ENCODE measurements at regions not wholly inside any gene's neighbourhood (a gene's known extent, or its start where the extent isn't known, plus 50 kb on each side); places are given as distances from the start of the nearest gene placed in this dataset.

DNA sequence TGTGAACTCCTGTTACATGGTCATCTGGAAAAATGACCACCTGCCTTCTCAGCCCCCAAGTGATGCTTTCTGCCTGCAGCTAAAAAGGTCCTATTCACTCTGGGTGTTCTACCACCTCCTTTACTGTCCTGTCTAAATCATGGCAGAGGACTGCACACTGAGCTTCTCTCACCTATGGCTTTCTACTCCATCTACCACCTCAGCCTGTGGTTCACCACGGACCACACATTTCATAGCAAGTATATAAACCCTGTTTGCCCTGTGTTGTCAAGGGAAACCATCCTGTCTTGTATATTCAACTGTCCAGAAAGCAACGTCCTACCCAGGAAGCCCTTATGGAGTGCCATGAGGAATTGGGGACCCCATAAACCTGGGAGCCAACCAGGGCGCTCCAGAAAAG is 167.4 kb upstream of the ITGA1 start:
- H3K27me3 Mint-ChIP-seq (ENCODE audit: low read depth, unreplicated experiment) = no peaks in the 10 kb centered on the region
- no peak overlapping the region for H2AFZ ChIP-seq (ENCODE audit: low read depth, low read length)
- no peaks in the 10 kb centered on the region for H3K4me1 ChIP-seq (ENCODE audit: insufficient read depth, low read length)
- no peaks in the 10 kb centered on the region for H4K20me1 ChIP-seq (ENCODE audit: insufficient read depth, low read length)
- H3K27me3 ChIP-seq (ENCODE audit: insufficient read depth, low read length) = no peaks in the 10 kb centered on the region
- H3K9ac ChIP-seq (ENCODE audit: low read length) = no peak overlapping the region
- H3K27ac ChIP-seq (ENCODE audit: low read depth, low read length) = no peak overlapping the region
- no peaks in the 10 kb centered on the region for H3K4me1 Mint-ChIP-seq (ENCODE audit: low read depth, unreplicated experiment)
- H3K4me3 ChIP-seq (ENCODE audit: insufficient read depth, low read depth, low read length) = no peak overlapping the region
- H3K36me3 ChIP-seq (ENCODE audit: insufficient read depth, low read length) = no peaks in the 10 kb centered on the region
- no peak for TF ChIP-seq EZH2 (IDR thresholded peaks at IDR 0.05; ENCODE audit: insufficient read depth, low read length)
- TF ChIP-seq, protein P1, sequence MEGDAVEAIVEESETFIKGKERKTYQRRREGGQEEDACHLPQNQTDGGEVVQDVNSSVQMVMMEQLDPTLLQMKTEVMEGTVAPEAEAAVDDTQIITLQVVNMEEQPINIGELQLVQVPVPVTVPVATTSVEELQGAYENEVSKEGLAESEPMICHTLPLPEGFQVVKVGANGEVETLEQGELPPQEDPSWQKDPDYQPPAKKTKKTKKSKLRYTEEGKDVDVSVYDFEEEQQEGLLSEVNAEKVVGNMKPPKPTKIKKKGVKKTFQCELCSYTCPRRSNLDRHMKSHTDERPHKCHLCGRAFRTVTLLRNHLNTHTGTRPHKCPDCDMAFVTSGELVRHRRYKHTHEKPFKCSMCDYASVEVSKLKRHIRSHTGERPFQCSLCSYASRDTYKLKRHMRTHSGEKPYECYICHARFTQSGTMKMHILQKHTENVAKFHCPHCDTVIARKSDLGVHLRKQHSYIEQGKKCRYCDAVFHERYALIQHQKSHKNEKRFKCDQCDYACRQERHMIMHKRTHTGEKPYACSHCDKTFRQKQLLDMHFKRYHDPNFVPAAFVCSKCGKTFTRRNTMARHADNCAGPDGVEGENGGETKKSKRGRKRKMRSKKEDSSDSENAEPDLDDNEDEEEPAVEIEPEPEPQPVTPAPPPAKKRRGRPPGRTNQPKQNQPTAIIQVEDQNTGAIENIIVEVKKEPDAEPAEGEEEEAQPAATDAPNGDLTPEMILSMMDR (IDR thresholded peaks at IDR 0.05; ENCODE audit: insufficient read depth, low read depth, low read length) = no peak
- no peaks in the 10 kb centered on the region for H3K36me3 Mint-ChIP-seq (ENCODE audit: low read depth, unreplicated experiment)
- no peaks in the 10 kb centered on the region for H3K79me2 ChIP-seq (ENCODE audit: insufficient read depth, low read length)
- peaks cover 3% of the 10 kb centered on the region for H3K9me3 Mint-ChIP-seq (ENCODE audit: unreplicated experiment)
- H3K27ac Mint-ChIP-seq (ENCODE audit: unreplicated experiment) = no peak overlapping the region
- no peak overlapping the region for H3K4me3 Mint-ChIP-seq (ENCODE audit: unreplicated experiment)
- no peak for DNase-seq (ENCODE audit: low read depth)
- H3K4me2 ChIP-seq (ENCODE audit: low read length) = no peak overlapping the region
- no peaks in the 10 kb centered on the region for H3K9me3 ChIP-seq (ENCODE audit: insufficient read depth, low read depth, low read length)
- no peak for FAIRE-seq

DNA sequence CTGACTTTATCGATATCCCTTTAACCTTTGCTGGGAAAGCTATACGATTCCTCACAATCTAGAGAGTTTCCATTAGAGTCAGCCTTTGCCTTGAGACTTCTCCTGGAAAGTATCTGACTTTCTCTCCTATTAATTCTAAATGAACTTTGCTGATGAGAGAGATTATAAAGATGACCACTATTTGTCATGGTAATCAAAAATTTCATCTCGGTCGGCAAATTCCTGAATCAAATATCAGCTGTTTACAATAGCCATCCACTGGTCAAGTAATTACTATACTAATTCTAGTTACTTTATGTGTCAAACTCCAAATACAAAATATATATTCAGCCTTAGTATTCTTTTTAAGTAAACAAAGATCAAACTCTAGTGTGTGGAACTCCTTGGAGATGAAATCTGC is 164.4 kb upstream of the ITGA1 start:
- Mint-ChIP-seq H3K9me3 (ENCODE audit: unreplicated experiment) (peaks cover 3% of the 10 kb centered on the region), H3K36me3 (ENCODE audit: low read depth, unreplicated experiment) (no peaks in the 10 kb centered on the region), H3K27me3 (ENCODE audit: low read depth, unreplicated experiment) (no peaks in the 10 kb centered on the region), H3K4me3 (ENCODE audit: unreplicated experiment) (no peak overlapping the region), H3K27ac (ENCODE audit: unreplicated experiment) (no peak overlapping the region), H3K4me1 (ENCODE audit: low read depth, unreplicated experiment) (no peaks in the 10 kb centered on the region)
- H3K27me3 ChIP-seq (ENCODE audit: insufficient read depth, low read length) = no peaks in the 10 kb centered on the region
- no peak for TF ChIP-seq EZH2 (IDR thresholded peaks at IDR 0.05; ENCODE audit: insufficient read depth, low read length)
- TF ChIP-seq, protein P1 (IDR thresholded peaks at IDR 0.05; ENCODE audit: insufficient read depth, low read depth, low read length) = no peak
- H2AFZ ChIP-seq (ENCODE audit: low read depth, low read length) = no peak overlapping the region
- FAIRE-seq (no peak), DNase-seq (ENCODE audit: low read depth) (no peak)
- H3K79me2 ChIP-seq (ENCODE audit: insufficient read depth, low read length) = no peaks in the 10 kb centered on the region
- H3K27ac ChIP-seq (ENCODE audit: low read depth, low read length) = no peak overlapping the region
- H3K4me1 ChIP-seq (ENCODE audit: insufficient read depth, low read length) = no peaks in the 10 kb centered on the region
- H4K20me1 ChIP-seq (ENCODE audit: insufficient read depth, low read length) = no peaks in the 10 kb centered on the region
- H3K9ac ChIP-seq (ENCODE audit: low read length) = no peak overlapping the region
- H3K36me3 ChIP-seq (ENCODE audit: insufficient read depth, low read length) = no peaks in the 10 kb centered on the region
- no peak overlapping the region for H3K4me2 ChIP-seq (ENCODE audit: low read length)
- H3K9me3 ChIP-seq (ENCODE audit: insufficient read depth, low read depth, low read length) = no peaks in the 10 kb centered on the region
- H3K4me3 ChIP-seq (ENCODE audit: insufficient read depth, low read depth, low read length) = no peak overlapping the region

DNA sequence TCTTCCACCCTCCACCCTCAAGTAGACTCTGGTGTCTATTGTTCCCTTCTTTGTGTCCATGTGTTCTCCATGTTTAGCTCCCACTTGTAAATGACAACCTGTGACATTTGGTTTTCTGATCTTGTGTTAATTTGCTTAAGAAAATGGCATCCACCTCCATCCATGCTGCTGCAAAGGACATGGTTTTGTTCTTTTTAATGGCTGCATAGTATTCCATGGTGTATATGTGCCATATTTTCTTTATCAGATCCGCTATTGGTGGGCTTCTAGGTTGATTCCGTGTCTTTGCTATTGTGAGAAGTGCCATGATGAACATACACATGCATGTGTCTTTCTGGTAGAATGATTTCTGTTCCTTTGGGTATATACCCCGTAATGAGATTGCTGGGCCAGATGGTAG is 163.4 kb upstream of the ITGA1 start:
- H3K36me3 Mint-ChIP-seq (ENCODE audit: low read depth, unreplicated experiment) = no peaks in the 10 kb centered on the region
- H3K27ac Mint-ChIP-seq (ENCODE audit: unreplicated experiment) = no peak overlapping the region
- Histone ChIP-seq H3K4me1 (ENCODE audit: insufficient read depth, low read length) (no peaks in the 10 kb centered on the region), H3K9me3 (ENCODE audit: insufficient read depth, low read depth, low read length) (no peaks in the 10 kb centered on the region), H4K20me1 (ENCODE audit: insufficient read depth, low read length) (no peaks in the 10 kb centered on the region), H3K36me3 (ENCODE audit: insufficient read depth, low read length) (no peaks in the 10 kb centered on the region), H2AFZ (ENCODE audit: low read depth, low read length) (no peak overlapping the region), H3K27me3 (ENCODE audit: insufficient read depth, low read length) (no peaks in the 10 kb centered on the region), H3K4me3 (ENCODE audit: insufficient read depth, low read depth, low read length) (no peak overlapping the region), H3K27ac (ENCODE audit: low read depth, low read length) (no peak overlapping the region), H3K4me2 (ENCODE audit: low read length) (no peak overlapping the region), H3K79me2 (ENCODE audit: insufficient read depth, low read length) (no peaks in the 10 kb centered on the region), H3K9ac (ENCODE audit: low read length) (no peak overlapping the region)
- TF ChIP-seq, protein P1 (IDR thresholded peaks at IDR 0.05; ENCODE audit: insufficient read depth, low read depth, low read length) = no peak
- TF ChIP-seq EZH2 (IDR thresholded peaks at IDR 0.05; ENCODE audit: insufficient read depth, low read length) = no peak
- H3K4me1 Mint-ChIP-seq (ENCODE audit: low read depth, unreplicated experiment) = no peaks in the 10 kb centered on the region
- FAIRE-seq (no peak), DNase-seq (ENCODE audit: low read depth) (no peak)
- H3K27me3 Mint-ChIP-seq (ENCODE audit: low read depth, unreplicated experiment) = no peaks in the 10 kb centered on the region
- H3K9me3 Mint-ChIP-seq (ENCODE audit: unreplicated experiment) = no peaks in the 10 kb centered on the region
- H3K4me3 Mint-ChIP-seq (ENCODE audit: unreplicated experiment) = no peak overlapping the region
